ENCODE measurements at regions not wholly inside any gene's neighbourhood (a gene's known extent, or its start where the extent isn't known, plus 50 kb on each side); places are given as distances from the start of the nearest gene placed in this dataset.
"Not testable (repeated sequence)": the region's sequence is repeated elsewhere in the genome, so short reads cannot be mapped to it uniquely, and the experiment has no call there.

DNA sequence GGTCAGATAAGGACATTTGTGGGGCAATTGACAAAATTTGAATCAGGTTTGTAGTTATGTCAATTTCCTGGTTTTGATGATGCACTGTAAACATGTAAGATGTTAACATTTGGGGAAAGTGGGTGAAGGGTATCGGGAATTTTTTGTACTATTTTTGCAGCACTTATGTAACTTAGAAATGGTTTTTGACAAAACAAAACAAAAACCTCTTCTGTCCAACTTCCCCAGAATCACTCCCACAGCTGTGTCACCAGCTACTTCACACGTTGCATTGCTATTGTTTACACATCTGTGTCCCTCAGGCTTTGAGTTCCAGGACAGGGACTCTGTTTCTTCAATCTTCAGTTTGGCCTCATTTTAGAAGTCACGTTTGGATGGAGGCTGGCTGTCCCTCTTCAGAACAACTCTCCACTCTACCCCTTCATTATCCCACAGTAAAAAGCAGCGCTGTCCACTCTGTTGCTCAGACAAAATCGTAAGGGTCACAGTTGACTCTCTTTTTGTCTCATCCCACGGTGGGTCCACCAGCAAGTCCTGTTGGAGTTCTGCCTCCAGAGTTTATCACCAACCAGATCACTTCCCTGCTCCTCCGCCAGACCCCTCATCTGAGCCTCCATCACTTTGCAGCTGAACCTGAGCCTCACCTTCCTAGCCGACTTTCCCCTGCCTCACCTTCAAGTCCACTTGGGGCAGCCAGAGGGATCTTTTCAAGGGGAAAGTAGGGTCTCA, 63.2 kb downstream of the NENF start:
- no peak for ATAC-seq
- no peak for DNase-seq
- intact Hi-C loops (cut with DNase I), result no loop called here

DNA sequence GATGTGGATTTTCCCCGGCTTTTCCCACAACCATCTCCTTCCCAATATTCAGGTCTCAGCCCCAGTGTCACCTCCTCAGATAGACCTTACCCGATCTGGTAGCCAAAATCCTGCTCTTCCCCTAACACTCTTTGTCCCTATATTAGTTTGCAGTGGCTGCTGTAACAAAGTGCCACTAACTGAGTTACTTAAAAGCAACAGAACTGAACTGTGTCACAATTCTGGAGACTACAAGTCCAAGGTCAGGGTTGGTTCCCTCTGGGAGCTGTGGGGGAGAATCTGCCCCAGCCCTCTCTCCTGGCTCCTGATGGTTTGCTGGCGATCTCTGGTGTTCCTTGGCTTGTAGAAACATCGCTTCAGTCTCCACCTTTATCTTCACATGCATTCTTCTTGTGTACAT, 64.0 kb downstream of the NENF start:
- ATAC-seq (no peak), DNase-seq (no peak)
- intact Hi-C loops (cut with DNase I), result no loop called here

DNA sequence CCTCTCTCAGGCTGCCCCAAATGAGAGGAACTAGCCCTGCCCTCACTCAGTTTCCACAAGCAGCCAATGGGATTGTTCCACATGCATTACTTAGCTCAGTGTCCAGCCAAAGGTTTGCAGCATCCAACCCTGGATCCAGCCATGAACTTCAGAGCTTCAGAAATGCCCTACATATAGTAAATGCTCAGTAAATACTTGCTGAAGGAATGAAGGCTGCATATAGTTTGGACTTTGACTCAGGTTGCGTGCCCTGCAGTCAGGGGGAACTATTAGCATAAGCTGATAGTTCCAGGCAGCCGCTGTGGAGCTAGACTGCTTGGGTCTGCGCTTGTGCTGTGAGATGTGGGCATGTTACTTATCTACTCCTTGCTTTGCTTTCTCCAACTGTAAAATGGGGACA, 64.8 kb downstream of the NENF start:
- no peak for DNase-seq
- intact Hi-C loops (cut with DNase I), result no loop called here
- ATAC-seq, result no peak

DNA sequence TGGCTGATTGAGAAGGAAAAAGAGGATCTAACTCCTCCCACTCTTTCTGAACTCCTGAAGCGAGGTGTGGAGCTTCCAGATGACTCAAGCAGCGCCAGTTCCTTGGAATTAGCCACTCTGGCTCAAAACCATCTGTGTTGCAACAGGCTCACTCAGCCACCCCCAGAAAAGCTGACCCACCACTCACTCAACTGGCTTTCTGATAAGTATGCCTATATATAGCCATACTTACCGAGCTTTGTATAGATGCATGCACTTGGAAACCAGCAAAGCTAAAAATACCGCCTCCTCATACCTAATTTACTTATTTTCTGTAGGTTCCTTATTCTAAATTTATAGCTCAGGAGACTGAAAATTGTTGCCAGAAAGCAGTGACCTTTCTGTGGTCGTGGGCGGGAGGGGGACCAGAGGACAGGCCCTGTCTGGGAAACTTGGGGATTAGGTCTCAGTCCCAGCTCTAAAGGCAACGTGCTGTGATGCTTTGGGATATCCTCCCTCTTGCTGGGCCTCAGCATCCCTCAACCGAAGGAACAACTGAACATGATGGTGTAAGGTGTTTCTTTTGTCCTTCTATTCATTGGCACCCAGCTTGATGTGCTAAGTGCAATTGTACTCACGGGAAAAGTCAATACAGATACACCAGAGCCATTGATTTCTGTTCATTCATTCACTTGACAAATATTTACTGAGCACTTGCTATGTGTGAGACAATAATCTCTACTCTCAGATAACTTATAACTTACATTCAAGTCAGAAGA, 65.7 kb downstream of the NENF start:
- no peak for DNase-seq
- intact Hi-C loops (cut with DNase I), result no loop called here
- peak in 1 of 2 donors; percentile 90 for ATAC-seq

DNA sequence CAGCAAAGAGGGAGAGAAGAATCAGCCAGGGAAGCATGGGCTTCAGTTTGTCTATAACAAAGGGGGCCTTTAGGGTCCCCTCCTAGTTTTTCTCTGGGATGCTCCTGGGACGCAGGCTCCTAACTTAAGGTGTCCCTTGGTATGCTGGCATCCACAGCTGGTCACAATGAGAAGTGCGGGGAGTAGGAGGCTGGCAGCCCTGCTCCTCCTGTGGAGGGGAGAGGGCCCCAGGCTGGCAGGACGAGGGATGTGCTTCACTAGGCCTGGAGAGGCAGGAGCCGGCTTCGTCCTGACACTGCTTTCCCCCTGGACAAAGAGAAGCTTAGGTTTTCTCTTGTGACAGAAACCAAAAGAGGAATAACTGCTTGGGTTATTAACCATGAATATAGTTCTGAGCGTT, 67.6 kb downstream of the NENF start:
- intact Hi-C loops (cut with DNase I), result no loop called here
- no peak for ATAC-seq
- no peak for DNase-seq

DNA sequence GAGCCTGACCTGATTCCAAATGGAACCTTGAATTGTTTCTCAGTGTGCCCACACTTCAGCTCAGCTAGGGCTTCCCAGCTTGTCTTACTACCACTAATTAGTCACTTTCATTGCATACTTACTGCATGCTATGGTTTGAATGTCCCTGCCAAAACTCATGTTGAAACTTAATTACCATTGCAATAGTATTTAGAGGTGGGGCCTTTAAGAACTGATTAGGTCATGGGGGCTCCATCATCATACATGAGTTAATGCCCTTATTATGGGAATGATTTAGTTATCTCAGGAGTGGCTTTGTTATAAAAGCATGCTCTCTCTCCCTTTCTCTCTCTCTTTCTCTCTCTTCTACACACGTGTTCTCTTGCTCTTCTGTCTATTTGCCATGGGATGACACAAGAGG, 68.3 kb downstream of the NENF start:
- DNase-seq (no peak), ATAC-seq (no peak)
- intact Hi-C loops (cut with DNase I), result no loop called here

DNA sequence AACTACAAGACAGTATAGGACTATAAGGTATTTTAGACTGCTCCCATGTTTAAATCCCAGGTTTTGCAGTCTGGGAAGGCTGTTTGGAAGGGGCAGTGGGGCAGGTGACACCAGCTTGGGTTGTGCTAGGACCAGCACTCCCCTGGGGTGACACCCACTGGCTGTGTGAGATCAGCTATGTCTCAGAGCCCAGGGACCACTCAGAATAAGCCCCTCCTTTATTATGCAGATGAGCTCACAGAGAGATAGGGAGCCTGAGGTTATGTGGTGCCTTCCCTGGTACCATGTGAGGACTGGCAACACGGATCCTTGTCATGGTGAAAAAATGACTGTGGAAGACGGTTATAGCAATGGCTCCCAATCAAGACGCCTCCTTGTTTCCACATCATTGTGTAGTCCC, 71.0 kb downstream of the NENF start:
- intact Hi-C loops (cut with DNase I), result no loop called here
- ATAC-seq (no peak), DNase-seq (no peak)

DNA sequence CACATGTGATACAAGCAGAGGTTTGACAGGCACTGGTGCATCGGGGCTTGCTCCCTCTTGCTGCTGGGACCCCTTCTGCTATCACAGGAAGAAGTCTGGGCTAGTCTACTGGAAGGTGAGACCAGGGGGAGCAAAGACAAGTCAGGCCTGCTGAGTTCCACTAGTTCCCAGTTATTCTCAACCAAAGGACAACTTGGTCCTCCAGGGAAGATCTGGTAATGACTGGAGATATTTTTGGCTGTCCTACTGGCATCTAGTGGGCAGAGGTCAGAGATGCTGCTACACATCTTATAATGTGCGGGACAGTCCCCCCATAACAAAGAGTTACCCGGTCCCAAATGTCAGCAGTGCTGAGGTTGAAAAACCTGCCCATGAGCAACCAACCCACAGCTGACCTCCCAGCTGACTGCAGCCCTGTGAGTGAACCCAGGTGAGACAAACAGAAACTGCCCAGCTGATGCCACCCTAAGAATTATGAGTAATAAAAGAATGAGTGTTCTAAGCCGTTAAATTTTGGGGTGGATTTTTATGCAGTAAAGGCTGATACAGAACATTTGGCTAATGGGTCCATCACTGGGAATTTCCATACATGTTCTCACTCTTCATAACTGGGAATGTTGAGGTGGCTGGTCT, 71.6 kb downstream of the NENF start:
- no peak for DNase-seq
- intact Hi-C loops (cut with DNase I), result no loop called here
- no peak for ATAC-seq

DNA sequence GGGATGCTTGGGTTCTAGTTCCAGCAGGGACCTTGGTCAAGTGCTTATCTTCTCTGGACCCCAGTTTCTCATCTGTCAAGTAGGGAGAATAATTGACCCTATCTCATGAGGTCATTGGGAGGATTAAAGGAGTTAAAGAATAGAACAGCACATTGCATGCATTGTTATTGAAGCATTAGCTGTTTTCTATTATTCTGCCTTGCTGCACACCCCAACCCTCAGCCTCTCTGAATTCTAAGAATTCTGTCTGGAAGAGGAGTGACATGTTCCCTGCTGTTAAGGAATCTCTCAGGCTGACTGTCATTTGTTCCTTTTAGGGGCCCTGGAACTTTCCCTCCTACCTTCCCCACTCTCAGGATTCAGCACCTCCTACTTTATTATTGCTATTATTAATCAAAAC, 73.9 kb downstream of the NENF start:
- ATAC-seq (no peak), DNase-seq (no peak)
- intact Hi-C loops (cut with DNase I), result no loop called here

DNA sequence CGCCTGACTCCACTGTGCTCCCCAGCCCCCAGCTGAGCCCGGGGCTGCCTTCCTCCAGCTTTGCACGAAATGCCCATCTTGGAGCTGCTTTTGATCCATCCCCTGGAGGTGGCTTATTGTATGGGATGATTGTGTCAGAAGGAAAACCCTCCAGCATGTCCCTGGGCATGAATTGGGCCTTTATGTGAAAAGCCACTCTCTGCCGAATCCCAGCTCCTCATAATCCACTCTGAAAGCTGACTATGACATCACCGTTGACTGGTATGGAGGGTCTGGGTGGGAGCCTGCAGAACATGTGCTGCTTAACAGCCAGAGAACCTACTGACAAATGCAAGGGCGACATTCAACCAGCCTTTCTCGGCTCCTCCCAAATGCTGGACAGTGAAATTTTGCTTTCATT, 74.6 kb downstream of the NENF start:
- DNase-seq (no peak), ATAC-seq (no peak)
- intact Hi-C loops (cut with DNase I), result no loop called here

DNA sequence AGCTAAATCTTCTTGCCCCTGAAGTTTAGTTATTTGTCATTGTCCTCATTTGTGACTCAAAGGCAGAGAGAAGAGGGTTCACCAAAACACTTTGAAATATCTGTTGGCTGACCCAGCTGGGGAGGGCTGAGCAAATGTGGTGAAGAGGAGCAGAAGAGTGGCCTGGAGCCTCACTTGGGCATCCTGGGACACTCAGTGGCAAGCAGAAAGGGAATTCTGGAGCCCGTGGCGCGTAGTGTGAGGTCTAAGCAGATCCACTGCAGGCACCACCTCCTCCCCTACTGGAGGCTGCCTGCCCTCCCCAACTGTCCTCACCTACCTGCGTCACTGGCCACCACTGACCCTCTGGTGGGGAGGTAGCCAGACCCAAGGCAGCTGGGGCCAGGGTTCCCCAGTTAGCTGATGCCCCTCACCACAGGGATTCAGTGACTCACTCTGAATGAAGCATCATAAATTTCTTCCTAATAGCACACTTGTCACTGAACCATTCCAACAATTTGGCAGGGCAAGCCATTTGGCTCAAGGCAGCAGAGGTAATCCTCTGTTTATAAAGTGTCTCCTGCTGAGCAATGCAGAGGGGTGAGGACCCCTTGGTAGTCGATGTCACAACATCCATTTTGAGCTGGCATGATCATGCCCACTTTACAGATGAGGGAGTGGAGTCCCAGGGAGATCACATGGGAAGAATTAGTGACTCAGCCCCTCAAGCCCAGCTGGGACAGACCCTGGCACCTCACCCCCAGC, 80.3 kb downstream of the NENF start:
- intact Hi-C loops (cut with DNase I), result no loop called here
- ATAC-seq (no peak), DNase-seq (no peak)

DNA sequence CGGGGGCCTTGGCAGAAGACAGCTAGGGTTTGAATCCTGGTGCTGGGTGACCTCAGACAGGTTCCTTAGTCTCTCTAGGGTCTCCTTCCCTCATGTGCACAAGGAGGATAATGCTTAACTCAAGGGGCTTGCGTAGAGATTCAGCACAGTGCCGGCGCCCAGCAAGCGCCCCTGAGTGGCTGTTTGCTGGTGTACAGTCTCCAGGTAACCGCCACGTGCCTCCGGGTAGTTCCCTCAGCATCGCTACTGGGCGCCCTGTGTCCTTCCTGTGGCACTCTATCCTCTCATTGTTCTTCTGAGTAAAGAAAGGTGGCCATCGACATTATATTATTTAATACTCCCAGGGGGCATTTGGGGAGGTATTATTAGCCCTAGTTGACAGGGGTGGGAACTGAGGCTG, 80.9 kb downstream of the NENF start:
- no peak for ATAC-seq
- DNase-seq, result no peak
- intact Hi-C loops (cut with DNase I), result no loop called here

DNA sequence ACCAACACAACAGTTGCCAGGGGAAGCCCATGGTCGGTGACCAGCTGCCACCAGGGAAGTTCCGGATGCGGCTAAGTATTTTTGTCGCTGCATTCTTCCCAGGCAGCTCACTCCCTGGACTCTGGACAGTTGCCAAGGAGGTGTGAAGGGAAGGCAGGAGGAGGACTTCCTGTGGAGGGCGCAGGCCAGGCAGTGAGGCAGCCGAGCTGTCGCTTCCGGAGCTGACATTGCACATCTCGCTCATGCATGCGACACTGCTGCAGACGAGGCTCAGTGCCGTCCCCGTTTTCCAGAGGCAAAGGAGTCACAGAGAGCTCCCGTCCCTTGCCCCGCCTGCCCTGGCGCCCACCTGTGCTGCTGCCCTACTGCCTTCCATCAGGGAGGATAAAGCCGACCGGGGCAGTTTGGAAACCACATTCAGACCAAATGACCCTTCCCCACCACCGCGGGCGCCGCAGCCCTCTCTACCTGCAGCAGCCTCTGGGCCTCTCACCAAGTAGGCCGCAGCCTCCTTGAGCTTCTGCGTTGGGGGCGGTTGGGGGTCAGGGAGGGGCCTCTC, 81.4 kb downstream of the NENF start:
- intact Hi-C loops (cut with DNase I), result no loop called here
- ATAC-seq (peak; percentile 27 to 59), DNase-seq (peak; percentile 57)

DNA sequence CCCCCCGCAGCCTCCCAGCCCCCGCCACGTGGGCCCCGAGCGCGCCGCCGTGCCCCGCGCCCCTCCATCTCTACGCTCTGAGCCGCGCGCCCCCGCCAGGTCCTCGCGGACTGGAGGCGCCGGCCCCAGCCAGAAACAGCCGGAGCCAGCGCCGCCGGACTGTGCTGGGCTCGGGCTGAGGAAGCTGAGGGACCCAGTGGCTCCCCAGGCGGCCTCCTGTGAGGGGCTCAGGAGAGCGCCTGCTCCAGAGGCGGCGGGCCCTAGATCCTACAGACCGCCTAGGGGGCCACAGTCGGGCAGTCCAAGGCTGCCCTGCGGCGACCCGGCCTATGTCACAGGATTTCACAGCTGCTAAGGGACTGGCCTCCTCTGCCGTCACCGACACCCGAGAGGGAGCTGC, 82.1 kb downstream of the NENF start:
- ATAC-seq, result peak; percentile 46 to 63
- peak; percentile 37 for DNase-seq
- intact Hi-C loops (cut with DNase I), result no loop called here

DNA sequence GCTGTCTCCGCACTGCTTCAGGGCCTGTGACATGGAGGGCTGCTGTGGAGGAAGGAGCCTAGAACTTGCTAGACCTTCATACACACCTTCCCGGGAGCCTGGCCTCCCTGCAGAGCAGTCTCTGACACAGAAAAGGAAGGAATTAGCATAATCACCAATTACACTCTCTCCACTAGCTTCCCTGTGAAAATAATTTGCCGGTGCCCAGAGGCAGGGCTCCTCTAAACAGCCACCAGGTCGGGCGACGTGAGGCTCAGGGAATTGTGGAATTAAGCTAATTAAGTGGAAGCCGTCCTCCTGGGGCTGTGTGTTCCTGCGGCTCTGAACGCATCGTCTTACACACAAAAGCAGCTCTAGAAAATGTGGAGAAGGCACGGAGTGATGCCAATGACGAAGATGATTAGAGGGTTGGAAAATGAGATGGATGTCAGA, 82.6 kb downstream of the NENF start:
- ATAC-seq, result no peak
- no peak for DNase-seq
- intact Hi-C loops (cut with DNase I), result no loop called here

DNA sequence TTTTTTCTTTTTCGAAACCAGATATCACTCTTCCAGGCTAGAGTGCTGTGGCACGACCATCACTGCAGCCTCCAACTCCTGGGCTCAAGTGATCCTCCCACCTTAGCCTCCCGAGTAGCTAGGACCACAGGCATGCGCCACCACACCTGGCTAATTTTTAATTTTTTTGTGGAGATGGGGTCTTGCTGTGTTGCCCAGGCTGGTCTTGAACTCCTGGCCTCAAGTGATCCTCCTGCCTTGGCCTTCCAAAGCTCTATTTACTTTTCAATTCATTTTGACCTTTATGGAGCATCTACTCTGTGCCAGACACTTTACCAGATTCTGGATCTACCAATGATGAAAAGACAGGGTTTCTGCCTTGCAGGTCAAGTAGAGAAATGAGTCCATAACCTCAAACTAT, 83.3 kb downstream of the NENF start:
- DNase-seq, result not testable (repeated sequence)

DNA sequence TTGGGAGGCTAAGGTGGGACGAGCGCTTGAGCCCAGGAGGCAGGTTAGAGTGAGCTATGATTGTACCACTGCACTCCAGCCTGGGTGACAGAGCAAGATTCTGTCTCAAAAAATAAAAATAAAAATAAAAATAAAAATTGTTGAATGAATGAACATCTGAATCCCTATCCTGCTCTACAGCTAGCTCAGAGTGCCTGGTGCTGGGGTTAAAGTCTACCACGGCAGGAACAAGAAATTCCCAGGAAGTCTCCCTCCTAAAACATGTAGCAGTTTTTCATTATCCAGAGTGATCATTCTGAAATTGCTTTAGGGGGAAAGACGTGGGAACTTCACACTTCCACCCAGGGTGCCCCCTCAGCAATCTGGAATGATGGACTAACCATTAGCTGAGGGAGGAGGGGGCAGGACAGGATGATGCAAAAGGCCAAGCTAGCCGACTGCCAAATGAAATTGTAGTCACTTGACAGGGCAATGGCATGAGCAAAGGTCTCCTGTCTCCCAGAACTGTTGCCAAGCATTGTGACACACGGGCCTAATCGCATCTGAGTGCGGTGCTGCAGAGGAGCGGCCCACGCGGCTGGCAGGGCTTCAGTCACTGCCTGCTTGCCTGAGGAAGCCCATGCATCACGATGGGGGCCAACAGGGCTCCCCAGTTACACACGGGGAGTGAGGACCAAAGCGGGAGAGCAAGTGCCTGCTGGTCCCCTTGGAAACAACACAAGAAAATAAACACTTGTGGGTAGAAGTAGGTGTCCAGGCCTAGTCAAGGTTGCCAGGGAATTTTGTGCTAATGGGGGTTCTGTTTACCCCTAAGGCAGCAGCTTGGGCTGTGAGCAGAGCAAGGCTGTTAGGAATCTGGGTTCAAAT, 85.7 kb downstream of the NENF start:
- peak; percentile 86 for DNase-seq
- intact Hi-C loops (cut with DNase I), result no loop called here
- peak; percentile 83 to 85 for ATAC-seq

More for the DNA sequence above, 83.3 kb downstream of the NENF start:
- ATAC-seq; intact Hi-C loops (cut with DNase I): not testable (repeated sequence)

DNA sequence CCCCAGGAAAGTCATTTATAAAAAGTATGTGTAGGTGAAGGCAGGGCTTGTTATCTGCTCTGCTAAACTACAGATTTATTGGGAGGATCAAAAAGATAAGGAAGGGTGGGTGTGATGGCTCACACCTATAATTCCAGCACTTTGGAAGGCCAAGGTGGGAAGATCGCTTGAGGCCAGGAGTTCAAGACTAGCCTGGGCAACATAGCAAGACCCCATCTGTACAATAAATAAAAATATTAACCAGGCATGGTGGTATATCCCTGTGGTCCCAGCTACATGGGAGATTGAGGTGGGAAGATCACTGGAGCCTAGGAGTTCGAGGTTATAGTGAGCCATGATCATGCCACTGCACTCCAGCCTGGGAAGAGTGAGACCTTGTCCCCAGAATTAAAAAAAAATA, 86.4 kb downstream of the NENF start:
- no peak for ATAC-seq
- intact Hi-C loops (cut with DNase I), result no loop called here
- no peak for DNase-seq

DNA sequence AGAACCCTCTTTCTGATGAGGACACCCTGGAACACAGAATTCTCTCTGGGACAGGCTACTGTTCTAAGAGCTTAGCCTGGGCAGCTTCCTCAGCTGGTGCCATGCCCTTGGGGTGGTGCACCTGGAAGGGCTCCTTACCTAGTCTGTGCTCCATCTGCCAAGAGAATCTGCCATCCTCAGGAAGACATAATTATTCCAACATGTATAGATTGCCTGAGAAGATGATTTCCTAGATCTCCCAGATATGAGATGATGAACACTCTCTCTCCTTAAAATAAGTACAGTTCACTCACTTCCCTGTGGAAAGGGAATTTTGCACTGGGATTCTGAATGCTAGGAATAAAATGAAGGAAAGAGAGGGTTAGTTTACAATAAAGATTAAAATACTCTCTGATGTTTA, 87.6 kb downstream of the NENF start:
- no peak for ATAC-seq
- intact Hi-C loops (cut with DNase I), result no loop called here
- no peak for DNase-seq

Data from left cardiac atrium (tissue), 4 donors.